Brain microvascular endothelial cell (primary cell): ENCODE measurements at regions not wholly inside any gene's neighbourhood (a gene's known extent, or its start where the extent isn't known, plus 50 kb on each side); places are given as distances from the start of the nearest gene placed in this dataset.

Source experiments
- DNase-seq: peaks from one replicate; pipeline ENCODE4 v3.0.0-alpha.2; 2020
- H3K27ac ChIP-seq: fragments of 250-450 bp; sonication (Bioruptor Pico); 2 replicates; pipeline ENCODE4 v1.5.1; 2020; ENCODE audit warnings: mild to moderate bottlenecking, moderate library complexity
- H3K27me3 ChIP-seq: fragments of 250-450 bp; sonication (Bioruptor Pico); replicated peaks from 2 replicates; pipeline ENCODE4 v1.5.1; 2020; ENCODE audit warnings: mild to moderate bottlenecking
- H3K36me3 ChIP-seq: fragments of 250-450 bp; sonication (Bioruptor Pico); replicated peaks from 2 replicates; pipeline ENCODE4 v1.5.1; 2020; ENCODE audit warnings: mild to moderate bottlenecking
- H3K4me3 ChIP-seq: 2 replicates; pipeline ENCODE4 v1.5.1; 2011; ENCODE audit warnings: low read depth, mild to moderate bottlenecking, control low read depth, low read length, moderate library complexity
- CTCF ChIP-seq: IDR thresholded peaks from 2 replicates; pipeline ENCODE4 v1.5.1; 2011; ENCODE audit warnings: low read depth, mild to moderate bottlenecking, moderate library complexity, low read length, control low read depth, inconsistent platforms; ENCODE audit errors: missing control alignments
- in situ Hi-C: cut with HindIII; loops from 2 replicates; pipeline ENCODE4 v1.10.0; 2017; ENCODE audit warnings: low sequenced_read_pairs, low pct_ligation_motif_present

GRCh38 chr13:107644136-107644535 is 571.2 kb downstream of the LIG4 start:
- no peak overlapping the region for H3K27ac ChIP-seq
- in situ Hi-C loops: no loop called here
- no peak for TF ChIP-seq CTCF
- no peak for DNase-seq
- no peaks in the 10 kb centered on the region for H3K27me3 ChIP-seq
- H3K4me3 ChIP-seq: no peak overlapping the region
- H3K36me3 ChIP-seq: no peaks in the 10 kb centered on the region

- in situ Hi-C loops: no loop called here
Measured at GRCh38 chr13:107643615-107644014, 571.7 kb downstream of the LIG4 start.

GRCh38 chr13:107642831-107643230 is 572.5 kb downstream of the LIG4 start:
- no peak for DNase-seq
- no peak for TF ChIP-seq CTCF
- no peak overlapping the region for H3K4me3 ChIP-seq
- no peaks in the 10 kb centered on the region for H3K27me3 ChIP-seq
- H3K27ac ChIP-seq: no peak overlapping the region
- no peaks in the 10 kb centered on the region for H3K36me3 ChIP-seq
- in situ Hi-C loops: no loop called here

More at GRCh38 chr13:107643615-107644014, 571.7 kb downstream of the LIG4 start:
- H3K27me3 ChIP-seq: no peaks in the 10 kb centered on the region
- no peak for DNase-seq
- no peak overlapping the region for H3K4me3 ChIP-seq
- TF ChIP-seq CTCF: no peak
- H3K27ac ChIP-seq: no peak overlapping the region
- H3K36me3 ChIP-seq: no peaks in the 10 kb centered on the region

- DNase-seq: no peak
- H3K27me3 ChIP-seq: no peaks in the 10 kb centered on the region
- in situ Hi-C loops: no loop called here
- H3K27ac ChIP-seq: no peak overlapping the region
- no peak for TF ChIP-seq CTCF
- H3K4me3 ChIP-seq: no peak overlapping the region
- no peaks in the 10 kb centered on the region for H3K36me3 ChIP-seq
Measured at GRCh38 chr13:107641574-107641973, 573.8 kb downstream of the LIG4 start.

- Histone ChIP-seq H3K27me3 (no peaks in the 10 kb centered on the region), H3K4me3 (no peak overlapping the region), H3K27ac (no peak overlapping the region), H3K36me3 (no peaks in the 10 kb centered on the region)
- DNase-seq: no peak
- no peak for TF ChIP-seq CTCF
- in situ Hi-C loops: no loop called here
Measured at GRCh38 chr13:107625648-107626047, 589.7 kb downstream of the LIG4 start.

- no peak overlapping the region for H3K27ac ChIP-seq
- no peaks in the 10 kb centered on the region for H3K36me3 ChIP-seq
- in situ Hi-C loops: no loop called here
- TF ChIP-seq CTCF: no peak
- no peak for DNase-seq
- no peak overlapping the region for H3K4me3 ChIP-seq
- H3K27me3 ChIP-seq: no peaks in the 10 kb centered on the region
Measured at GRCh38 chr13:107617527-107617926, 597.8 kb downstream of the LIG4 start.
